NCI-H1694 (cell line): ENCODE measurements at regions not wholly inside any gene's neighbourhood (a gene's known extent, or its start where the extent isn't known, plus 50 kb on each side); places are given as distances from the start of the nearest gene placed in this dataset.
"Not testable (repeated sequence)": the region's sequence is repeated elsewhere in the genome, so short reads cannot be mapped to it uniquely, and the experiment has no call there.

Experiments
- DNase-seq: peaks from one replicate; lab custom pipeline; 2025; lab: John Stamatoyannopoulos, UW

- not testable (repeated sequence) for DNase-seq
Measured at GRCh38 chr9:39463696-39464095, 108.2 kb downstream of the SPATA31A1 start.

GRCh38 chr9:39464122-39464777 lies 108.8 kb downstream of the SPATA31A1 start:
- peak; percentile 73 for DNase-seq

- not testable (repeated sequence) for DNase-seq
Measured at GRCh38 chr9:39474499-39474898, 119.0 kb downstream of the SPATA31A1 start.

GRCh38 chr9:39483073-39483472 lies 127.6 kb downstream of the SPATA31A1 start:
- not testable (repeated sequence) for DNase-seq

GRCh38 chr9:39483880-39484279 lies 128.4 kb downstream of the SPATA31A1 start:
- not testable (repeated sequence) for DNase-seq

- not testable (repeated sequence) for DNase-seq
Measured at GRCh38 chr9:39484292-39484691, 128.8 kb downstream of the SPATA31A1 start.

- DNase-seq, result not testable (repeated sequence)
Measured at GRCh38 chr9:39487477-39487876, 132.0 kb downstream of the SPATA31A1 start.

- not testable (repeated sequence) for DNase-seq
Measured at GRCh38 chr9:39496248-39496647, 140.8 kb downstream of the SPATA31A1 start.

GRCh38 chr9:39503178-39503577 lies 147.7 kb downstream of the SPATA31A1 start:
- not testable (repeated sequence) for DNase-seq

GRCh38 chr9:39527387-39528029 lies 172.0 kb downstream of the SPATA31A1 start:
- not testable (repeated sequence) for DNase-seq

GRCh38 chr9:39532597-39532996 lies 177.1 kb downstream of the SPATA31A1 start:
- DNase-seq, result not testable (repeated sequence)

- not testable (repeated sequence) for DNase-seq
Measured at GRCh38 chr9:39533001-39533762, 177.7 kb downstream of the SPATA31A1 start.

- DNase-seq, result not testable (repeated sequence)
Measured at GRCh38 chr9:39533763-39534548, 178.5 kb downstream of the SPATA31A1 start.

GRCh38 chr9:39534897-39535296 lies 179.4 kb downstream of the SPATA31A1 start:
- not testable (repeated sequence) for DNase-seq

GRCh38 chr9:39542157-39542556 lies 186.7 kb downstream of the SPATA31A1 start:
- not testable (repeated sequence) for DNase-seq

GRCh38 chr9:39545079-39545478 lies 189.6 kb downstream of the SPATA31A1 start:
- DNase-seq, result not testable (repeated sequence)

- not testable (repeated sequence) for DNase-seq
Measured at GRCh38 chr9:39550573-39550972, 195.1 kb downstream of the SPATA31A1 start.

GRCh38 chr9:39551544-39551943 lies 196.1 kb downstream of the SPATA31A1 start:
- DNase-seq, result not testable (repeated sequence)

- not testable (repeated sequence) for DNase-seq
Measured at GRCh38 chr9:39552242-39552881, 196.9 kb downstream of the SPATA31A1 start.

GRCh38 chr9:39554352-39554751 lies 198.9 kb downstream of the SPATA31A1 start:
- DNase-seq, result not testable (repeated sequence)

- peak; percentile 34 for DNase-seq
Measured at GRCh38 chr9:39559384-39559783, 203.9 kb downstream of the SPATA31A1 start.
